SU-DHL-6 (cell line): ENCODE measurements at regions not wholly inside any gene's neighbourhood (a gene's known extent, or its start where the extent isn't known, plus 50 kb on each side); places are given as distances from the start of the nearest gene placed in this dataset.

Experiments used
- H2AFZ ChIP-seq: fragments of 200-600 bp; sonication (generic); 2 replicates; pipeline ENCODE4 v1.6.1; 2014; ENCODE audit warnings: low read depth, mild to moderate bottlenecking, moderate library complexity, mixed read lengths, antibody characterized with exemption, low read length; ENCODE audit not compliant: severe bottlenecking
- H3F3A ChIP-seq: fragments of 200-600 bp; shearing (Covaris generic); 2 replicates; pipeline ENCODE4 v1.6.0; 2016; ENCODE audit warnings: antibody characterized with exemption, mild to moderate bottlenecking; ENCODE audit not compliant: insufficient read depth
- H3K27ac ChIP-seq: fragments of 200-600 bp; sonication (generic); 2 replicates; pipeline ENCODE4 v1.5.1; 2016; ENCODE audit warnings: low read depth, mild to moderate bottlenecking, low read length, moderate library complexity, mixed read lengths
- H3K27me3 ChIP-seq: fragments of 200-600 bp; sonication (generic), shearing (Covaris generic); 2 replicates; pipeline ENCODE4 v1.6.0; 2014; ENCODE audit warnings: mild to moderate bottlenecking, low read length
- H3K36me3 ChIP-seq: fragments of 200-600 bp; sonication (generic); 2 replicates; pipeline ENCODE4 v1.6.1; 2014; ENCODE audit warnings: mild to moderate bottlenecking, low read length, mixed read lengths
- H3K4me2 ChIP-seq: fragments of 300-600, 200-600 bp; shearing (Covaris generic), sonication (generic); 2 replicates; pipeline ENCODE4 v1.6.0; 2014; ENCODE audit warnings: low read length, low read depth, mild to moderate bottlenecking; ENCODE audit not compliant: poor library complexity, severe bottlenecking
- H3K4me3 ChIP-seq: fragments of 200-600 bp; sonication (generic); 2 replicates; pipeline ENCODE4 v1.5.1; 2014; ENCODE audit warnings: antibody characterized with exemption, low read length, mild to moderate bottlenecking, mixed read lengths; ENCODE audit not compliant: insufficient read depth, poor library complexity, severe bottlenecking
- H3K79me2 ChIP-seq: fragments of 200-600 bp; sonication (generic); 2 replicates; pipeline ENCODE4 v1.6.1; 2014; ENCODE audit warnings: mild to moderate bottlenecking, low read length, moderate library complexity; ENCODE audit not compliant: insufficient read depth
- H3K9ac ChIP-seq: fragments of 200-600 bp; sonication (generic); 2 replicates; pipeline ENCODE4 v1.7.0; 2014; ENCODE audit warnings: mild to moderate bottlenecking, low read length
- H3K9me2 ChIP-seq: fragments of 200-600 bp; sonication (generic); replicated peaks from 2 replicates; pipeline ENCODE4 v1.6.1; 2014; ENCODE audit warnings: low read length; ENCODE audit not compliant: insufficient read depth
- H3K9me3 ChIP-seq: fragments of 200-600 bp; sonication (generic); 2 replicates; pipeline ENCODE4 v1.6.1; 2014; ENCODE audit warnings: low read length, mixed read lengths; ENCODE audit not compliant: insufficient read depth
- H4K20me1 ChIP-seq: fragments of 200-600 bp; sonication (generic); 2 replicates; pipeline ENCODE4 v1.6.1; 2014; ENCODE audit warnings: low read depth, mild to moderate bottlenecking, antibody characterized with exemption, low read length, moderate library complexity, mixed read lengths
- CTCF ChIP-seq: fragments of 200-600 bp; sonication (generic); IDR thresholded peaks from one replicate; pipeline ENCODE4 v1.5.1; 2017; ENCODE audit warnings: antibody characterized with exemption, mild to moderate bottlenecking, low read length, moderate library complexity; ENCODE audit not compliant: insufficient read depth, poor library complexity, severe bottlenecking
- EZH2phosphoT487 ChIP-seq: fragments of 200-600 bp; sonication (generic), shearing (Covaris generic); conservative IDR thresholded peaks from 2 replicates; pipeline ENCODE4 v1.6.1; 2018; ENCODE audit warnings: mild to moderate bottlenecking, antibody characterized with exemption, low read length, moderate library complexity, mixed read lengths

DNA sequence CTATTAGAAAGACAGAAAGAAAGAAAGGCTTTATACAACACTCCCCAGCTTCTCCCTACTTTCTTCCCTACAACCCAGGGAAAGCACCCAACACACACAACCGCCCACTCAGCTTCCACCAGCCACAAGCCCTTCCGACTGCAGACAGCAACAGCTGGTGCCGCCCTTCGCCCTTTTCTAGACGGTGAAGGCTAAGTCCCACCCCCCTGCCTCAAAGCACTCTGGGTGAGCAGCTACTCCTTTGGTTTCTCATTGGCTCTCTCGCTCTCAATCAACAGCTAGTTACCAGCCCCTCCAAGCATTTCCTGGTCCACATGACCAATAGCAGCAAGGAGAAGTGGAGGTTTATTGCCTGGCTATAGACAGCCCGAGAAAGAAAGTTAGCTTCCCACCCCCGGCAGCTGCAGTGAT is 230.1 kb upstream of the MOCS1 start:
- no peak overlapping the region for H3K4me2 ChIP-seq
- H2AFZ ChIP-seq, result no peak overlapping the region
- no peak overlapping the region for H3K27ac ChIP-seq
- no peak overlapping the region for H3K4me3 ChIP-seq
- H3K9me2 ChIP-seq, result no peaks in the 10 kb centered on the region
- no peaks in the 10 kb centered on the region for H3F3A ChIP-seq
- H3K36me3 ChIP-seq, result no peaks in the 10 kb centered on the region
- no peaks in the 10 kb centered on the region for H4K20me1 ChIP-seq
- H3K9me3 ChIP-seq, result no peaks in the 10 kb centered on the region
- TF ChIP-seq EZH2phosphoT487 (no peak), CTCF (no peak)
- H3K9ac ChIP-seq, result no peak overlapping the region
- no peaks in the 10 kb centered on the region for H3K27me3 ChIP-seq
- no peaks in the 10 kb centered on the region for H3K79me2 ChIP-seq

GRCh38 chr6:40163924-40164323 is 229.7 kb upstream of the MOCS1 start:
- Histone ChIP-seq H3K9ac (no peak overlapping the region), H3K27me3 (no peaks in the 10 kb centered on the region), H3K36me3 (no peaks in the 10 kb centered on the region), H3K79me2 (no peaks in the 10 kb centered on the region), H2AFZ (no peak overlapping the region), H3K27ac (no peak overlapping the region), H3K9me2 (no peaks in the 10 kb centered on the region), H3K4me2 (no peak overlapping the region), H3K4me3 (no peak overlapping the region), H3K9me3 (no peaks in the 10 kb centered on the region), H3F3A (no peaks in the 10 kb centered on the region), H4K20me1 (no peaks in the 10 kb centered on the region)
- no peak for TF ChIP-seq CTCF

DNA sequence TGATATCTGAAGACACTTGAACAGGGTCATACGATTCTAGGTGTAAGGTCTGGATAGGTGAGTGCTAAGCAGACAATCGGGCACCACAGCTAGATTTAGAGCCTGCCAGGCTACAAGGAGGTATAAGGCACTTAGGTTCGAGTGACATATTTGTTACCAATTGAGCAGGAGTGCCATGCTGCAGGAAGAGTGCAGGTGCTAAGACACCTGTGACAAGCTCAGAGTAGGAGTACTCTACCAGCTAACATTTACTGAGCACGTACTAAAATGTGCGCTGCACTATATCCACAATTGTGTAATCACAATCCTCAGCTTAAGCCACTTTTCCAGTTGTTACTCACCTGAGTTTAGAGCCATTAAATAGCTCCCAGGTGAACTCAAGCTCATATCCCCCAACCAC is 227.8 kb upstream of the MOCS1 start:
- no peaks in the 10 kb centered on the region for H3F3A ChIP-seq
- no peak overlapping the region for H3K27ac ChIP-seq
- no peaks in the 10 kb centered on the region for H4K20me1 ChIP-seq
- no peaks in the 10 kb centered on the region for H3K36me3 ChIP-seq
- H3K79me2 ChIP-seq, result no peaks in the 10 kb centered on the region
- H3K4me3 ChIP-seq, result no peak overlapping the region
- H3K4me2 ChIP-seq, result no peak overlapping the region
- TF ChIP-seq CTCF, result no peak
- TF ChIP-seq EZH2phosphoT487, result no peak
- H3K9me3 ChIP-seq, result no peaks in the 10 kb centered on the region
- H3K9ac ChIP-seq, result no peak overlapping the region
- H2AFZ ChIP-seq, result no peak overlapping the region
- H3K27me3 ChIP-seq, result no peaks in the 10 kb centered on the region
- H3K9me2 ChIP-seq, result no peaks in the 10 kb centered on the region

DNA sequence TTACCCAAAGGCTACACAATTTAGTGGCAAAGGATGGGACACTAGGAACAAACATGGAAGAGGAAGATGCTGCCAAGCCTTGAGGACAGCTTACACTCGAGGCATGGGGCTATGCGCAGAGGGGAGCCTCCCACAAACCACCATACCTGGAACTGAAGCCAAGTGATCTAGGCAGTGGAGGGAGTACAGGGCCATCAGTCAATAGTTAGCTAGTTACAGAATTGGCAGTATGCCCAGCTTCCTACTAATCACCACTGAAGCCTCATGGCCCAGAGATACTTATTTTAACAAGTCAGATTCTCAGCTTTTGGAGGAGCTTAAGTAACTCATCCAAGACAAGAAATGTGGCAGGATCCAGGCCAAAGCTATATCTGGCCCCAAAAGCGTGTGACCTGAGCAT is 226.6 kb upstream of the MOCS1 start:
- Histone ChIP-seq H3K27me3 (no peaks in the 10 kb centered on the region), H3K79me2 (no peaks in the 10 kb centered on the region), H3K4me3 (no peak overlapping the region), H3K9me2 (no peaks in the 10 kb centered on the region), H3K27ac (no peak overlapping the region), H4K20me1 (no peaks in the 10 kb centered on the region), H3K4me2 (no peak overlapping the region), H3K9ac (no peak overlapping the region), H3F3A (no peaks in the 10 kb centered on the region), H2AFZ (no peak overlapping the region), H3K36me3 (no peaks in the 10 kb centered on the region), H3K9me3 (0 out of 2 replicates have a peak, but pooled peaks cover under 1% of the 10 kb centered on the region)
- TF ChIP-seq EZH2phosphoT487 (no peak), CTCF (no peak)
